HTR-8/SVneo (cell line): ENCODE measurements at regions not wholly inside any gene's neighbourhood (a gene's known extent, or its start where the extent isn't known, plus 50 kb on each side); places are given as distances from the start of the nearest gene placed in this dataset.
"Not testable (repeated sequence)": the region's sequence is repeated elsewhere in the genome, so short reads cannot be mapped to it uniquely, and the experiment has no call there.

Source experiments
- DNase-seq: peaks from one replicate; pipeline ENCODE4 v3.0.0; 2011; ENCODE audit warnings: low spot score, mixed read lengths; ENCODE audit not compliant: insufficient read length
- FAIRE-seq: peaks from 2 replicates; lab custom pipeline; 2011; peaks lifted over from hg19 to GRCh38; lab: Jason Lieb, UNC

- no peak for DNase-seq
- FAIRE-seq: no peak
Observed at GRCh38 chr21:28727809-28728208, 264.9 kb downstream of the LTN1 start.

DNA sequence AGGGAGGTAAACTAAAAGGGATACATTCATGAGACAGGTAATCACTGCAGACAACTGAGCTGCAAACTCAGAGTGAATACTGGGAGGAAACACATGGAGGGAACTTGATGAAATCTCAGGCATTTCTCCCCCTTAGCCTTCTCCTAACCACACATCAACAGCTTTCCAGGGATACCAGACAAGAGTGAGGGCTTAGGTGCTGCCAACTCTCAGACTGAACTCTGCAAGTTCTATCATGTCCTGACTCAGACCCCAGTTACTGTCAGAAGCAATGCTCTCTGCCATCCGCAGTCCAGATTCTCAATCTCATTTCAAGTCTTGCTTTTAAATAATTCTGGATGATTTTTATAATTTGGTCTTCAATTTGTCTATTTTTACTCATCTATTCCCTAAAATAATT, 267.3 kb downstream of the LTN1 start:
- DNase-seq (no peak), FAIRE-seq (no peak)

DNA sequence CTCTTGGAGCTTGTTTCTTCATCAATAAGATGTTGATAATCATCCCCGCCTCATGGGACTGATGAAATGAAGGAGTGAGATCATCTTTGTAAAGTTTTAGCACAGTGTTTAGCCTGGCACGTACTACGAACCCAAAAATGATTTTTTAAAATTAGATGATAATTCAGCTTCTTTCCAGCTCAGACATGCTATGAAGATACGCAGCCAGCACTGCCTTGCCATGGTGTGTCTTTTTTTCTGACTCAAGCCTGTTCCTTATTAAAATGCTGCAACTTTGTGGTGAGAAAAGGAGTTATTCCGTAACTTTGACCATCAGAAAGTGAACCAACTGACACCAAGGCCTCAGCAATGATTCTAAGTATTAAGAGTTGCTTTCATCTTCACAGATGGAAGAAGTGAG, 269.0 kb downstream of the LTN1 start:
- FAIRE-seq (no peak), DNase-seq (no peak)

GRCh38 chr21:28719723-28720122, 273.0 kb downstream of the LTN1 start:
- FAIRE-seq (no peak), DNase-seq (no peak)

- FAIRE-seq (no peak), DNase-seq (no peak)
Observed at GRCh38 chr21:28714777-28715464, 277.8 kb downstream of the LTN1 start.

DNA sequence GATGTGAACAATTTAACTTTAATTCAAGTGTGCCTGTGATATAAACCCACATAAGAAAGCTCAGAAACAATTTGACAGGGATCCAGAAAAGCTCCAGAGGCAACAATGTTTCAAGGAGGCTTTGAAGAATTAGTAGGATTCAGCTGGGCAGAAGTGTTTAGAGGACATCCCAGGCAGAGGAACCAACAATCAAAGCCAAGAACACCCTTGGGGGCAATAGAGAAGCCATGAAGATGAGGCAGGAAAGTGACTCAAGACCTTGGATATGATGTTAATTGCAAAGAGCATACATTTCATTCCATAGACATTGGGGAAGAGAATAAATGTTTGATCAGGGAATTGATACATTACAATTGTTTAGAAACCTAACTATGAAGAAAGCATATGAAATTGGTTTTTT, 280.3 kb downstream of the LTN1 start:
- no peak for FAIRE-seq
- DNase-seq: no peak

DNA sequence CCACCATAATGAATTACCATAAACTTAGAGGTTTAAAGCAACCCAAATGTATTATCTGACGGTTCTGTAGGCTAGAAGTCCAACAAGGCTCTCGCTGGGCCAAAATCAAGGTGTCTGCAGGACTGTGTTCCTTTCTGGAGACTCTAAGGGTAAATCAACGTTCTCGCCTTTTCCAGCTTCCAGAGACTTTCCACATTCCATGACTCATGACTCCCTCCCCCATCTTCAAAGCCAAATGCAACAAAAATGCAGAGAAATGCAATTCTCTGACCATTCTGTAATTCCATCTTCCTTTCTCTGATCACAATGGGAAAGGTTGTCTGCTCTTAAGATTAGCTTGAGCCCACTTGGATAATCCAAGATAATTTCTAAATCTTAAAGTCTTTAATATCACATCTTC, 287.1 kb downstream of the LTN1 start:
- FAIRE-seq (no peak), DNase-seq (no peak)

GRCh38 chr21:28704746-28705145, 287.9 kb downstream of the LTN1 start:
- FAIRE-seq (no peak), DNase-seq (no peak)

DNA sequence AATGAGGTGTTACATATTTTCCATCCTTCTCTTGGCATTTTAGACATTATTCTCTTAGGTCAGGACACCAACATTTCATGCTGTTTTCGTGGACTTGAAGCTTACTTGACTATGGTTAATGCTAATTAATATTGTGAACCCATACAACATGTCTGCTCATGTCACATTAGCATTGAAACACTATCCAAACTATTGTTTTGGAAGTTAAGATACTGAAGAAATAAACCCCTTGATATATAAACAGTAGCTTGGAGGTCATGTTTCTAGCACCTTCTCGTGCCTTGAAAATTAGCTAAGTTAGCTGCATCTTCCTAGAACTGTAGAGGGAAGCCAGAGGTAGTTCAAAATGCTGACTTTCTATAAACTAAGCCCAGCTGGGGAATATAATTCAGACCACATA, 288.8 kb downstream of the LTN1 start:
- DNase-seq (no peak), FAIRE-seq (no peak)

GRCh38 chr21:28699596-28700259, 292.9 kb downstream of the LTN1 start:
- DNase-seq: no peak
- no peak for FAIRE-seq

GRCh38 chr21:28699186-28699585, 293.5 kb downstream of the LTN1 start:
- DNase-seq (no peak), FAIRE-seq (no peak)

DNA sequence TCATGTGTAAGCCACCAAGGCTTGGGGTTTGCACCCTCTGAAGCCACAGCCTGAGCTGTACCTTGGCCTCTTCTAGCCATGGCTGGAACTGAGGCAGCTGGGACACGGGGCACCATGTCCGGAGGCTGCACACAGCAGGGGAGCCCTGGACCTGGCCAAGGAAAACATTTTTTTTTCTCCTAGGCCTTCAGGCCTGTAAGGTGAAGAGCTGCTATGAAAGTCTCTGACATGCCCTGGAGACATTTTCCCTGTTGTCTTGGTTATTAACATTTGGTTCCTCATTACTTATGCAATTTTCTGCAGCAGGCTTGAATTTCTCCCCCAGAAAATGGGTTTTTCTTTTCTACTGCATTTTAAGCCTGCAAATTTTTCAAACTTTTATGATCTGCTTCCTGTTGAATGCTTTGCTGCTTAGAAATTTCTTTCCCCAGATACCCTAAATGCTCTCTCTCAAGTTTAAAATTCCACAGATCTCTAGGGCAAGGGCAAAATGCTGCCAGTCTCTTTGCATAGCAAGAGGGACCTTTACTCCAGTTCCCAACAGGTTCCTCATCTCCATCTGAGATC, 295.8 kb downstream of the LTN1 start:
- DNase-seq (no peak), FAIRE-seq (no peak)

DNA sequence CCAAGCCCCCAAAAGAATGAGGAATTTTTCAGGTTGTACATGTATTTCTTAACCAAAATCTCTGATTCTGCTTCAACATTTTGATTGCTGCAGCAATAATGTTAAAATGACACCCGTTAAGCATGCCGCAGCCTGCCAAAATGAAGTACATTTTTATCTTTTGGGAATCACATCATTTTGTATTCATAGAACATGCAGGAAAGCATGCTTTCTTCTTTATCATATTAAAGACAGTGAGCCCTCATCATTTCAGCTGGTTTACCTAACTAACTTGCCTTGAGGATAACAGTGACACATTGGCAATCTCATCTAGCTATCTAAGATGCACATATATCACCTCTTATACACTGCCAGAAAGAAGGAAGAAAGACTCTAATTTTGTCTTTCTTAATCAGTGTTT, 299.2 kb downstream of the LTN1 start:
- no peak for DNase-seq
- FAIRE-seq: no peak

DNA sequence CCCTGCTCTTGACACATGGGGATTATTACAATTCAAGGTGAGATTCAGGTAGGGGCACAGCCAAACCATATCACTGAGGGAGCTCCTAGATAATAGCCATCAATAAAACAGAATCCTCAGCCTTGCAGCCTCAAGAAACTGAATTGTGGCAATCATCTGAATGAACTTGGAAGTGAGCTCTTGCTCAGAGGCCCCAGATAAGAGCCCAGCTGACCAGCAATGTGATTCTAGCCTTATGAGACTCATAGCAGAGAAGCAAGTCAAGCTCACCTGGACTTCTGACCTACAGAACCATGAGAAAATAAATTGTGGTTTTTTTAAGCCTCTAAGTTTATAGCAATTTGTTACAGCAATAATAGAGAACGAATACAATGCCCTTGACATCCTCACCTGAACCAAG, 302.5 kb downstream of the LTN1 start:
- DNase-seq (no peak), FAIRE-seq (no peak)

DNA sequence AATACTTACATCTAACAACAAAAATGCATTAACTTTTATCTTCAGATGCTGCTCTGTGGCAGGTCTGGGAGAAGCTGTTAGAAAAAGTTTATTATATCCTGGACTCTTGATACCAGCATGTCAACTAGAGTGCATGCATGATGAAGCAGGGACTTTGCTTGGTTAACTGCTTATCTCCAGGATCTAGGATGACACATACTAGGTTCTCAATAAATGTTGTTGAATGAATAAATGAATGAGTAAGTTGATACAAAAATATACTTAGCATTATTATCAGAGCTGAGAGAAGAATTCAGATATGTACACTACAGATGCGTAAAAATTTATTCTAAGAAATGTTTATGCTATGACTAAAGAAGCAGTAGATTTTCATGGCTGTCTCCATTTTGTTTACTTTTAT, 304.3 kb downstream of the LTN1 start:
- FAIRE-seq (no peak), DNase-seq (no peak)

DNA sequence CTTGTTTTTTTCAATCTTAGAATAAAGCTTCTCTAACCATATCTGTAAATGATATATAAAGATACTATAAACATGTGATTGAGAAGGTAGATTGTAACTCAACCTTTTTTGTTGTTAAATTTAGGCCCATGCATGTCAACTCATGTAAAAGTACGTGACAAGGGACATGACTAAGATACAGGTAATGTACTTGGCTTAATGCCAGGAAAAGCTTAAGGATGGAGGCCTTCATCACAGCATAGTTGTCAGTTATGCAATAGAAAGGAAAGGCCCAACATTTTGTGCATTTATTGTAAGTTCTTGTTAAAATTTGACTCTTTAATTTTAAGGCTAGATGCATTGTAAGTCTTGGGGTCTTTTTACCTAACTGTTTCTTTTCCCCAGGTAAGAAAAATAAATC, 305.1 kb downstream of the LTN1 start:
- FAIRE-seq: no peak
- no peak for DNase-seq

DNA sequence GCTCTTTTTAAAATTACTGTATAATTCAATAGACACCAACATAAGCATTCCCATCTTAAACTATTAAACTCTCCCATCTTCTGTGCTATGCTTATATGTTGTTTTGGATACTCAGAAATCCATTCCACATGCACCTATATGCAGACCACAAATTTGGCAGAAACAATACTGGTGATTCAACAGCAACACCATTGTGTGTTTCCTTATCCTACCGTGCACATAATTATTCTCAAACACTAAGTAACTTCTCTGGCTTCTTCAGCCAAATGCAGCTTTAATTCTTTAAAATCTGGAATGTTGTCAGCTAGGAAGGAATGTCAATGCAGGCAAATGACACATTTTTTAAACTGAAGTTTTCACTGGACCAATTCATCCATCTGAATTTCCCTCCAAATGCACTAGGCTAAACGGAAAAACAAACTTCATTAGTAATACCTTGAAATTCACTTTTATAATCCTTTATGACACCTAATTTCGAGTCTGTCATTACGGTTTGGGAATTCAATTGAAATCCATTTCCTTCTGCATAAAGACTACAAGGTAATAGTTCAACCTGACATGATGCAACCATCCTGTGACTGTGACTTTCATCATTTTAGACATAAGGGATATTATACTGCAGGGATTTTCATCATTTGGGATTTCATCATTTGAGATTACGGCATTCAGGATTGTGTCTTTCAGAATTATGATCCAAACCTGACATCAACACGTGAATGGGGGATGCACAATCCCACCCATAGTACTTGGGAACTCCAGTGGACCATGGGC, 308.5 kb downstream of the LTN1 start:
- FAIRE-seq: no peak
- DNase-seq: no peak

DNA sequence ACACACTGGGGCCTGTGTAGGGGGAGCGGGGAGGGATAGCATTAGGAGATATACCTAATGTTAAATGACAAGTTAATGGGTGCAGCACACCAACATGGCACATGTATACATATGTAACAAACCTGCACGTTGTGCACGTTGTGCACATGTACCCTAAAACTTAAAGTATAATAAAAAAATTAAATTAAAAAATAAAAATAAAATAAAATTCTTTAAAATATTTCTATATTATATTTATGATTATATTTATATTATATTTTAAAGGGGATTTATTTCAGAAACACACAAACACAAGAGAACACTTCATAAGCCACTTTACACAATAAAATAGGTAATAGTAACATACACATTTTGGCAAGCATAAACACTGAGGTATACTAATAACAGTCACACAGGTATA, 309.8 kb downstream of the LTN1 start:
- not testable (repeated sequence) for DNase-seq, FAIRE-seq

- not testable (repeated sequence) for FAIRE-seq, DNase-seq
Observed at GRCh38 chr21:28677096-28677495, 315.6 kb downstream of the LTN1 start.

- no peak for FAIRE-seq
- DNase-seq: no peak
Observed at GRCh38 chr21:28675331-28676041, 317.2 kb downstream of the LTN1 start.
